ENCODE measurements at regions not wholly inside any gene's neighbourhood (a gene's known extent, or its start where the extent isn't known, plus 50 kb on each side); places are given as distances from the start of the nearest gene placed in this dataset.

GRCh38 chr16:59161679-59162078, 427.6 kb upstream of the GOT2 start:
- Histone ChIP-seq H3K36me3 (ENCODE audit: control insufficient read depth, insufficient read depth, low read length) (no peaks in the 10 kb centered on the region), H3K27me3 (ENCODE audit: control insufficient read depth, insufficient read depth, low read length) (no peaks in the 10 kb centered on the region), H3K4me3 (ENCODE audit: low read depth, low read length) (no peak overlapping the region)
- FAIRE-seq: no peak
- TF ChIP-seq, protein P1, sequence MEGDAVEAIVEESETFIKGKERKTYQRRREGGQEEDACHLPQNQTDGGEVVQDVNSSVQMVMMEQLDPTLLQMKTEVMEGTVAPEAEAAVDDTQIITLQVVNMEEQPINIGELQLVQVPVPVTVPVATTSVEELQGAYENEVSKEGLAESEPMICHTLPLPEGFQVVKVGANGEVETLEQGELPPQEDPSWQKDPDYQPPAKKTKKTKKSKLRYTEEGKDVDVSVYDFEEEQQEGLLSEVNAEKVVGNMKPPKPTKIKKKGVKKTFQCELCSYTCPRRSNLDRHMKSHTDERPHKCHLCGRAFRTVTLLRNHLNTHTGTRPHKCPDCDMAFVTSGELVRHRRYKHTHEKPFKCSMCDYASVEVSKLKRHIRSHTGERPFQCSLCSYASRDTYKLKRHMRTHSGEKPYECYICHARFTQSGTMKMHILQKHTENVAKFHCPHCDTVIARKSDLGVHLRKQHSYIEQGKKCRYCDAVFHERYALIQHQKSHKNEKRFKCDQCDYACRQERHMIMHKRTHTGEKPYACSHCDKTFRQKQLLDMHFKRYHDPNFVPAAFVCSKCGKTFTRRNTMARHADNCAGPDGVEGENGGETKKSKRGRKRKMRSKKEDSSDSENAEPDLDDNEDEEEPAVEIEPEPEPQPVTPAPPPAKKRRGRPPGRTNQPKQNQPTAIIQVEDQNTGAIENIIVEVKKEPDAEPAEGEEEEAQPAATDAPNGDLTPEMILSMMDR (IDR thresholded peaks at IDR 0.05; ENCODE audit: insufficient read depth, low read length, severe bottlenecking): no peak
- DNase-seq (ENCODE audit: low read depth): no peak

- TF ChIP-seq, protein P1 (IDR thresholded peaks at IDR 0.05; ENCODE audit: insufficient read depth, low read length, severe bottlenecking): no peak
- H3K36me3 ChIP-seq (ENCODE audit: control insufficient read depth, insufficient read depth, low read length): no peaks in the 10 kb centered on the region
- DNase-seq (ENCODE audit: low read depth) (no peak), FAIRE-seq (no peak)
- H3K4me3 ChIP-seq (ENCODE audit: low read depth, low read length): no peak overlapping the region
- H3K27me3 ChIP-seq (ENCODE audit: control insufficient read depth, insufficient read depth, low read length): no peaks in the 10 kb centered on the region
Observed at GRCh38 chr16:59154295-59154694, 420.2 kb upstream of the GOT2 start.

DNA sequence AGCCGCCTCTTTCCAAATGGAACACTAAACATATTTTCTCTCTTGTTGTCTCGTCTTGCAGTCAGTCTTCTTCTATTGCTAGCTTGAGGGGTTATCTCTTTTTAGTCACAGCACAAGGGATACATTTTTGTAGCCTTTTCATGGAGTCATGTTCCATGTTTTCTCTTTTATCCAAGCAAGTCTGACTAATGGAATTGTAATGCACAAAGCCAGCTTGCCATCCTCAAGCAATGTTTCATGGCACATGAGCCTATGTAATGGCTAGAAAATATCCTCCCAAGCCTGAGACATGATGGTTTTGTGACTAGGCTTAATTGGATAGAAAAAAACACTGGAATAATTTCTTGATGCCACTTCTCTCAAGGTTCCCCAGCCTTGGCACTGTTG, 414.6 kb upstream of the GOT2 start:
- DNase-seq (ENCODE audit: low read depth): no peak

GRCh38 chr16:59148056-59148768, 414.1 kb upstream of the GOT2 start:
- TF ChIP-seq, protein P1 (IDR thresholded peaks at IDR 0.05; ENCODE audit: insufficient read depth, low read length, severe bottlenecking): no peak
- no peak overlapping the region for H3K4me3 ChIP-seq (ENCODE audit: low read depth, low read length)
- no peak for FAIRE-seq
- H3K27me3 ChIP-seq (ENCODE audit: control insufficient read depth, insufficient read depth, low read length): no peaks in the 10 kb centered on the region
- H3K36me3 ChIP-seq (ENCODE audit: control insufficient read depth, insufficient read depth, low read length): no peaks in the 10 kb centered on the region
- no peak for DNase-seq (ENCODE audit: low read depth)

More for the DNA sequence above, 414.6 kb upstream of the GOT2 start:
- Histone ChIP-seq H3K27me3 (ENCODE audit: control insufficient read depth, insufficient read depth, low read length) (no peaks in the 10 kb centered on the region), H3K4me3 (ENCODE audit: low read depth, low read length) (no peak overlapping the region), H3K36me3 (ENCODE audit: control insufficient read depth, insufficient read depth, low read length) (no peaks in the 10 kb centered on the region)
- FAIRE-seq: no peak
- TF ChIP-seq, protein P1 (IDR thresholded peaks at IDR 0.05; ENCODE audit: insufficient read depth, low read length, severe bottlenecking): no peak

DNA sequence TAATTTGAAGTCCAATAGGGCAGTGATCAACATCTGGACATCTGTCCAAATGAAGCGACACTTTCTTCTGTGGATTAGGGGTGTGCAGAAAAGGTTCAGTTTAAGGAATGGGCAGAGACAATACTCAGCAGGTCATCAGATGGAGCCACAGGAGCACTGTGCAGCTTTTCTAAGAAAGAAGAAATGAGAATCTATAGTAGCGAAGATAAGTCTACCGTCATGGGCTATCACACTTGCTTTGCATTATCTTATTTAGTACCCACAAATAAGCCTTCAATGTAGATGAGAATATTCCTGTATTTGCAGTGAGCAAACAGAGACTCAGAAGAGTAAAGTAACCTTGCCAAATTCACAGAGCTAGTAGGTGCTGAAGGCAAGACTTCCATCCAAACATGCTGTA, 412.0 kb upstream of the GOT2 start:
- Histone ChIP-seq H3K27me3 (ENCODE audit: control insufficient read depth, insufficient read depth, low read length) (no peaks in the 10 kb centered on the region), H3K4me3 (ENCODE audit: low read depth, low read length) (no peak overlapping the region), H3K36me3 (ENCODE audit: control insufficient read depth, insufficient read depth, low read length) (no peaks in the 10 kb centered on the region)
- TF ChIP-seq, protein P1 (IDR thresholded peaks at IDR 0.05; ENCODE audit: insufficient read depth, low read length, severe bottlenecking): no peak
- DNase-seq (ENCODE audit: low read depth) (no peak), FAIRE-seq (no peak)

DNA sequence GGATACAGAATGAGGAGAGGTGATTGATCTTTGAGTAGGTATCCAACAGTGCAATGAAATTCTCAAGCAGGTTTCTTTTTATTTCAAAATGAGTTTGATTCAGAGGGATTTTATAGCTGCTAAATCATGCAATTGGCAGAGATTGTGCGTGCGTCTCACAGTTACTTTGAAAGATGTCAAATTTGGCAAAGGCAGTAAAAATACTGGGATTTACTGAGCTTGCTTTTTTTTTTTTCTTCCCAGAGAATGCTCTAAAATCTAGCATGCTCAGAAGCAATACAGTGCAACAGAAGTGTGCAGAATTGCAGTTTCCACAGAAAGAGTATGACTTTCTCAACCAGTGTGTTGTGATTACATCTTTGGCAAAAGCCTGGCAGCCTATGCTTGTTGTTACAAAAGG, 410.7 kb upstream of the GOT2 start:
- DNase-seq (ENCODE audit: low read depth) (no peak), FAIRE-seq (no peak)
- TF ChIP-seq, protein P1 (IDR thresholded peaks at IDR 0.05; ENCODE audit: insufficient read depth, low read length, severe bottlenecking): no peak
- no peak overlapping the region for H3K4me3 ChIP-seq (ENCODE audit: low read depth, low read length)
- H3K27me3 ChIP-seq (ENCODE audit: control insufficient read depth, insufficient read depth, low read length): no peaks in the 10 kb centered on the region
- H3K36me3 ChIP-seq (ENCODE audit: control insufficient read depth, insufficient read depth, low read length): no peaks in the 10 kb centered on the region

All from bronchial epithelial cell (primary cell).